GM18870 (cell line): ENCODE measurements at regions not wholly inside any gene's neighbourhood (a gene's known extent, or its start where the extent isn't known, plus 50 kb on each side); places are given as distances from the start of the nearest gene placed in this dataset.
"Not testable (repeated sequence)": the region's sequence is repeated elsewhere in the genome, so short reads cannot be mapped to it uniquely, and the experiment has no call there.

Experiments
- ATAC-seq: cut with Tn5 transposase; IDR thresholded peaks from one replicate; pipeline ENCODE4 v1.9.1; 2021; ENCODE audit warnings: moderate library complexity; ENCODE audit not compliant: unreplicated experiment

DNA sequence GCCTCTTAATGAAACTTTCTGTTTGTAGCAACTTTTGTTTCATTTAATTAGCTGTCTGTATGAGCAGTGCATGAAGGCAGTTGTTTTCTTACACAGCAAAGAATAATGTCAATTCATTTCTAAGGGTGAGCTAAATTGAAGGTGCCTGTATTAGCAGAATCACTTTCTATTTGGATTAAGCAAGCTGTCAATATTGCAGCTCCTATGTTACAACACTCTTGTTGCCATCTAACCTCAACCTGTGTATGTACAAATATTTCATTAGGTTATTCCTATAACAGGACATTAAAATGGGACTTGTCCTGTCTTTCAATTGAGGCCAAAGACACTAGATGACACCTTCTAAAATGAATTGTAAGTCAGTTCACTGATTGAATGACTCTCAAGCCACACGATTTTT, 647.5 kb downstream of the UTRN start:
- no peak for ATAC-seq

- ATAC-seq, result no peak
Observed at GRCh38 chr6:144935181-144935580, 650.0 kb downstream of the UTRN start.

DNA sequence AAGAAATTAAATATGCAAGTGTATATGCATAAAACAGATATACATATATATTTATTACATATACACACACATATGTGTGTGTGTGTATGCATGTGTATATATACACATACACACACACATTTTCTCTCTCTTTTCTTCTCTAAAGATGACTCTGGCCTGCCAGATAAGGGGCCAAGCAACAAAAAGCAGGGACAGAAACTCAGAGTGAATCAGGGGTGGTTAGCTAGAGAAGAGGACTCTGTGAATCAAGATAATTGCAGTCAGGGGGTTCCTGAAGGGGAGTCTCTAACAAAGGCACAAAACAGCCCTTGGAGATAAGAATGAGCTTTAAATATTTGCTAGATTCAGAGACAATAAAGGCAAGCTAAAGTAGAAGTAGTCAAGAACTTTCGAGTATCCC, 650.5 kb downstream of the UTRN start:
- ATAC-seq, result no peak

GRCh38 chr6:144936764-144937163, 651.6 kb downstream of the UTRN start:
- ATAC-seq, result no peak

DNA sequence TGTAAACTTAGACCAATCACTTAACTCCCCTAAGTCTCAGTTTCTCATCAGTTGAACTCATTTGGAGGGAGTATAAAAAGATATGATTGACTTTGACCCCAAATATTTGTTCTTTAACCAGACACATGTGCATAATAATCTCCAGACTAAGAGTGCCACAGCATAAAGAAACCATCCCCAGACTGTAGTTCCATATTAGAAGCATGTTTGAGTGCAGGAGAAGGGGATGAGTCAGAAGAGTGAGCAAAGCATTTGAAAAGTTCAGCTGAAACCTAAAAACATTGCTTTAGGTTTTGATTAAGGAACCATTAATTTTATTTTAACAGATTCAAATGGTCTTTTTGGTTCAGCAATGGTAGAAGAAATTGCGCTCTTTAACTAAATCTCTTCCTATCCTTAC, 654.8 kb downstream of the UTRN start:
- ATAC-seq, result no peak

GRCh38 chr6:144944106-144944505, 659.0 kb downstream of the UTRN start:
- no peak for ATAC-seq

DNA sequence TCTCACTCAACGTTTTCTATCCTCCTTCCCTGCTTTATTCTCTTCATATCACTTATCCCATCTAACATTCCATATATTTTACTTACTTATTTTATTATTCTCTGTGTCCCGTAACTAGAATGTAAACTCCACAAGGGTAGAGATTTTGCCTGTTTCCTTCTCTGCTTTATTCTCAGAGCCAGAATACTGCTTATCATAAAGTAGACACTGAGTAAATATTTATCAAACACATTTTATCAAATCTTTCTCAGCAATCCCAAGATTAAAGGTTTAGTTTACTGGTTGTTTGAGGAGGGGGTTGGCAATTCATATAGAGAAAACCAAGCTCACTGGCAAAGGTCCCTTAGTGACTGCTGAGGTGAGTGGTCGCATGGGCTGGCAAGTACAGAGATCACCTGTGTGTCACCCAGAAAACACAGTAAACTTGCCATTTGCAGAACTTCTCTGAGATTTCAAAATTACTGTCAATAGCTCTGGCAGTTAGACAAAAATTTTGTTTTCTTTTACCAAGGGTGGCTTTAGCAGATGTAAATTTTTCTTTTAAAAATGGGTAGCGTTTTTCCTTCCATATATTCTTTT, 662.4 kb downstream of the UTRN start:
- no peak for ATAC-seq

GRCh38 chr6:144951730-144952437, 666.7 kb downstream of the UTRN start:
- no peak for ATAC-seq

- no peak for ATAC-seq
Observed at GRCh38 chr6:144952456-144953240, 667.5 kb downstream of the UTRN start.

GRCh38 chr6:144953552-144954240, 668.6 kb downstream of the UTRN start:
- ATAC-seq, result no peak

- no peak for ATAC-seq
Observed at GRCh38 chr6:144954241-144954556, 669.1 kb downstream of the UTRN start.

- ATAC-seq, result no peak
Observed at GRCh38 chr6:144955392-144955791, 670.3 kb downstream of the UTRN start.

DNA sequence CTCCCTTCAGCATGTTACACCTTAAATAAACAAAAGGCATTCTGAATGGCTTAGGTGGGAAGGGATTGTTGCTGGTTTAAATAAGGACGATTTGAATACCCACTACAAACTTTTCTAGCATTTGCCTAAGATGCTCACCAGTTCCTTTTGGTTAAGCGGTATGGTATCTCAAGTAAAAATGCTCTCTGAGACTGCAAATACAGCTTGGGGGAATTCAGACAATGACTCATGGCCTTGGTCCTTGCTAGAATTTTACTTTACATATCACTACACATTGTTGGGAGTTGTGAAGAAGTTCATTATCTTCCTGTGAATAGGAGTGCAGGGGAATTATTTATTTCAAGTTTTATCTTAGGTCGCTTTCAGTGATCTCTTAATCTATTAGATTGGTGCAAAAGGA, 670.7 kb downstream of the UTRN start:
- no peak for ATAC-seq

DNA sequence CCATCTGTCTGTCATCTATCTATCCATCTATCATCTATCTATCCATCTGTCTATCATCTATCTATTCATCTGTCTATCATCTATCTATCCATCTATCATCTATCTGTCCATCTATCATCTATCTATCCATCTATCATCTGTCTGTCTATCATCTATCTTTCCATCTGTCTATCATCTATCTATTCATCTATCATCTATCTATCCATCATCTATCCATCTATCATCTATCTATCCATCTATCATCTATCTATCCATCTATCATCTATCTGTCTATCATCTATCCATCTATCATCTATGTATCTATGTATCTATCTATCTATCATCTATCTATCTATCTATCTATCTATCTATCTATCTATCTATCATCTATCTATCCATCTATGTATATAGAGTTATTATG, 671.6 kb downstream of the UTRN start:
- not testable (repeated sequence) for ATAC-seq

DNA sequence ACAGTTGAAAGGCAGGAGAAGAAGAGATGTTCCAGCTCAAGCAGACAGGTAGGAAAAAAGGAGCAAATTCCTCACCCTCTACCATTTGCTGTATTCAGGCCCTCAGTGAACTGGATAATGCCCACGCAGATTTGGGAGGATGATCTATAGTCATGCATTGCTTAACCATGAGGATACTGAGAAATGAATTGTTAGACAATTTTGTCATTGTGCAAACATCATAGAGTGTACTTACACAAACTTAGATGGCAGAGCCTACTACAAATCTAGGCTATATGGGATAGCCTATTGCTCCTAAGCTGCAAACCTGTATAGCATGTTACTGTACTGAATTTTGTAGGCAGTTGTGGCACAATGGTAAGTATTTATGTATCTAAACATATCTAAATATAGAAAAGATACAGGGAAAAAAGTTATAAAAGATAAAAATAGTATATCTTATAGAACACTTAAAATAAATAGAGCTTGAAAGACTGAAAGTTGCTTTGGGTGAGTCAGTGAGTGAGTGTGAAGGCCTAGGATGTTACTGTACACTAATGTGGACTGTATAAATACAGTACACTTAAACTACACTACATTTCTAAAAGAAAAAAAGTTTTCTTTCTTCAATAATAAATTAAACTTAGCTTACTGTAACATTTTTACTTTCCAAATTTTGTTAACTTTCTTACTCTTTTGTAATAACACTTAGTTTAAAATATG, 672.3 kb downstream of the UTRN start:
- no peak for ATAC-seq

DNA sequence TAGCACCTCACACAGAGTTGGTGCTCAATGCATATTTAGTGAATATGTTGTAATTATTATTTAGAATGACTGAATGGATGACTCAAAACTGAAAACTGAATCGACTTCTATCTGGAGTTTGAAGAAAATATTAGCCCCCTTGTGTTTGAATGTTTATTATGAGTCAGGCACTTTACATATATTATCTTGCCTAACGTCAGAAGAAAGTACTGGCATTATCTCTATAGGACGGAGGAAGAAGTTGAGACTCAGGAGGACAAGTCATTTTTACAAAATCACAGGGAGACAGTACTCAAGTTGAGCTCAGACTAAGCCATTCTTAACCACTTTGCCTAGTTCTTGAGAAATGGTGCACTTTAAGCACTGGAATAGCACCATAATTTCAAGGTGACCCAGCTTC, 684.0 kb downstream of the UTRN start:
- no peak for ATAC-seq

GRCh38 chr6:144969602-144970272, 684.6 kb downstream of the UTRN start:
- ATAC-seq, result no peak

DNA sequence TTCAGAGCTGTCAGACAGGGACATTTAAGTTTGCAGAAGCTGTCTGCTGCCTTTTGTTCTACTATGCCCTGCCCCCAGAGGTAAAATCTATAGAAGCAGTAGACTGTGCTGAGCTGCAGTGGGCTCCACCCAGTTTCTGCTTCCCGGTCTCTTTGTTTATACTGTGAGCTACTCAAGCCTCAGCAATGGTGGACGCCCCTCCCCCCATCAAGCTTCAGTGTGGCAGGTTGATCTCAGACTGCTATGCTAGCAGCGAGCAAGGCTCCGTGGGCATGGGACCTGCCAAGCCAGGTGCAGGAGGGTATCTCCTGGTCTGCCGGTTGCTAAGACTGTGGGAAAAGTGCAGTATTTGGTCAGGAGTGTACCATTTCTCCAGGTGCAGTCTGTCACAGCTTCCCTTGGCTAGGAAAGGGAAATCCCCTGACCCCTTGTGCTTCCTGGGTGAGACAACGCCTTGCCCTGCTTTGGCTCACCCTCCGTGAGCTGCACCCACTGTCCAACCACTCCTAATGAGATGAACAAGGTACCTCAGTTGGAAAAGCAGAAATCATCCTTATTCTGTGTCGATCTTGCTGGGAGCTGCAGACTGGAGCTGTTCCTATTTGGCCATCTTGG, 692.2 kb downstream of the UTRN start:
- ATAC-seq, result not testable (repeated sequence)

- ATAC-seq, result no peak
Observed at GRCh38 chr6:144978208-144978607, 693.1 kb downstream of the UTRN start.

GRCh38 chr6:144986271-144986670, 701.1 kb downstream of the UTRN start:
- no peak for ATAC-seq
